SK-N-MC (cell line): ENCODE measurements at regions not wholly inside any gene's neighbourhood (a gene's known extent, or its start where the extent isn't known, plus 50 kb on each side); places are given as distances from the start of the nearest gene placed in this dataset.

Experiments
- DNase-seq: peaks from one replicate; pipeline ENCODE4 v3.0.0-alpha.2; 2011; ENCODE audit warnings: low read depth, low spot score
- H3K27ac ChIP-seq: fragments of 200-600 bp; sonication (generic); 2 replicates; pipeline ENCODE4 v1.5.1; 2016; ENCODE audit warnings: mixed run types
- H3K36me3 ChIP-seq: fragments of 200-600 bp; sonication (generic); 2 replicates; pipeline ENCODE4 v1.6.1; 2017; ENCODE audit warnings: antibody characterized with exemption, low read length, mixed read lengths; ENCODE audit not compliant: insufficient read depth
- H3K4me3 ChIP-seq: fragments of 200-600 bp; sonication (generic); 2 replicates; pipeline ENCODE4 v1.5.1; 2016
- H3K9ac ChIP-seq: fragments of 200-600 bp; sonication (generic); 2 replicates; pipeline ENCODE4 v1.8.0; 2017; ENCODE audit warnings: mixed run types, mixed read lengths; ENCODE audit not compliant: insufficient read length
- H3K9me3 ChIP-seq: fragments of 200-600 bp; sonication (generic); 2 replicates; pipeline ENCODE4 v1.6.1; 2017; ENCODE audit warnings: low read depth, mild to moderate bottlenecking, antibody characterized with exemption, low read length, moderate library complexity, mixed read lengths
- EZH2 ChIP-seq: fragments of 200-600 bp; sonication (generic); IDR thresholded peaks from one replicate; pipeline ENCODE4 v1.6.1; 2017; ENCODE audit warnings: antibody characterized with exemption
- FOXP2 ChIP-seq: optimal IDR thresholded peaks from 2 replicates; pipeline ENCODE3; 2011; ENCODE audit warnings: mild to moderate bottlenecking, moderate library complexity; ENCODE audit not compliant: insufficient read depth; ENCODE audit errors: extremely low read length, control extremely low read depth
- POLR2AphosphoS5 ChIP-seq: IDR thresholded peaks from 2 replicates; pipeline ENCODE4 v1.6.1; 2012; ENCODE audit warnings: mild to moderate bottlenecking, low read depth, low read length, borderline replicate concordance

DNA sequence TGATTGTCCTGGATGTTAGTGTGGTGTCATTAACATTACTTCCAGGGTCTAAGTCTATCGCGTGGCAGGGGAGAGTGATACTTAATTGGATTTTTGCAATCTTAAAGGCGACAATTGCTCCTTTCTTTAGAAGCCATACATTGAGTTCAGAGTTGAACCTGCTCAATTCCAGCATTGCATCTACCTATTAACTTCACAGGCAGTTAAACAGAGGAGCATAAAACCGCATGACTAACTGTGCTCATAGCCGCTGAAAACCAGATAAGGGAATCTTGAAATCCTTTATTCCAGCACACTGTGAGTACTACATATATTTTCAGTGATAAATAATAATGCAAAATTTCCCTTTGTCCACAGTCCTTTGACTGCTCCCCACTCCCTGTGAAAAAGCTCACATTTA is 255.3 kb downstream of the STK31 start:
- no peak overlapping the region for H3K27ac ChIP-seq
- no peak overlapping the region for H3K4me3 ChIP-seq
- no peaks in the 10 kb centered on the region for H3K9me3 ChIP-seq
- no peak for DNase-seq
- H3K9ac ChIP-seq: no peak overlapping the region
- H3K36me3 ChIP-seq: no peaks in the 10 kb centered on the region
- TF ChIP-seq FOXP2 (no peak), EZH2 (no peak), POLR2AphosphoS5 (no peak)

DNA sequence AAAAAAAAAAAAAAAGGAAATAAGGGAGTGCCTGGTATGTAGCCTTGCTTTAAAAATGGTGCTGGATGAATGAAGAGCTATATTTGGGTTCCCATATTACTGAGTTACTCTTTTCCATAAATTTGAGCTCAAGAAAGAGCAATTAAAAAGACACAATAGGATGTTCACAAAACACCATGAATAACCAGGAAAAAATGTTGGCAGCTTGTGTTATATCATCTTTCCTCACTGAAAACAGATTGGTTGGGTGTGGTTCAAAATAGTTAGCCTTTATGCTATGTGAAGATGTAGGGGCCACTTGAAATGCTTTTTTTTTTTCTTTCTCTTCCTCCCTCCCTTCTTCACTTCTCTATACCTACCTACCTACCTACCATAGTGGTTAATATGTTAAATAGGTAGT is 256.9 kb downstream of the STK31 start:
- no peak for DNase-seq
- no peaks in the 10 kb centered on the region for H3K9me3 ChIP-seq
- H3K9ac ChIP-seq: no peak overlapping the region
- H3K4me3 ChIP-seq: no peak overlapping the region
- no peaks in the 10 kb centered on the region for H3K36me3 ChIP-seq
- TF ChIP-seq EZH2: no peak
- TF ChIP-seq POLR2AphosphoS5: no peak
- TF ChIP-seq FOXP2: no peak
- H3K27ac ChIP-seq: no peak overlapping the region

DNA sequence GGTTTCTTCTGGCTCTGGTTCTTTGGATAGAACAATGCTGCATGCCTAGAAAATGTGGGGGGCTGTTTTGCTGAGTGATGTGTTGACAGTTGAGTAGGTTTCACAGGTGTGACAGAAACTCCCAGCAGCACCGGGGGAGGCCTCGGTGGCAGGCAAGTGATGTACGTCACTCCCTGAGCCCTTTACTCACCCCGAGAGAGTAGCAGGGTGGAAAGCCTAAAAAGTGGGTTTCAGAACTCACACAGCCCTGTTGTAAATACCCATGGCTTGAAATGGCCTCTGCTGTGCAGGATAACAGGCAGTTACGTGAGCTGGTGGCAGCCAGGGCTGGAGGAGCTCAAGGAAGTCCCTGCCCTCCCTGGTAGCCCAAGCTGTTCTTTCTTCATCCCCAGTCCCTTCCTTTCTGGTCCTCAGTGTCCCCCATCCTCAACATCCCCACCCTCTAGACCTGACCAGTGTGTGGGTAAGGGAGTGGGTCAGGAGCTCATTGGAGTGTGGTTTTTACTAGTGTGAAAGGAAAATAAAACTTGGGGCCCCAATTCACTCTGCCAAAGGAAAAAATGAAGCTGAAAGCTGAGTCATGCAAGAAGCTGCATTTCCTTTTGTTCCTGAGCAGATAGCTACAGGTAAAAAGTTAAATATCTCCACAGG is 258.1 kb downstream of the STK31 start:
- H3K9ac ChIP-seq: no peak overlapping the region
- TF ChIP-seq FOXP2 (no peak), EZH2 (no peak), POLR2AphosphoS5 (no peak)
- H3K36me3 ChIP-seq: no peaks in the 10 kb centered on the region
- DNase-seq: no peak
- no peaks in the 10 kb centered on the region for H3K9me3 ChIP-seq
- H3K4me3 ChIP-seq: no peak overlapping the region
- no peak overlapping the region for H3K27ac ChIP-seq

DNA sequence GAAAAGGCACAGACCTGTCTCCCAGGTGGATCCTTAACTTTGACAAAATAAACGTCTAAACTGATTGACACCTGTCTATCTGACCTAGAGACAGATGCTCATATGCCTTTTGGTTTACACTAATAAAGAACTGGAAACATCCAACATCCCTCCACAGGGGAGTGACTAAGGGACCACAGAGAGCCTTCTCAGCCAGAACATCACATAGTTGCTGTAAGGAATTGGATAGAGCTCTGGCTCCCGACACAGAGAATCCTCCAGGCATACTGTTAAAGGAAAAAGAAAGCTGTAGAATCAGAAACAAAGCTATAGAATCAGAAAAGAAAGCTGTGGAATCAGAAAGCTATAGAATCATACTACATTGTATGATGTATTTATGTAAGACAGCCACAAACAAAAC is 258.8 kb downstream of the STK31 start:
- no peak for DNase-seq
- no peak overlapping the region for H3K27ac ChIP-seq
- no peak for TF ChIP-seq FOXP2
- TF ChIP-seq POLR2AphosphoS5: no peak
- TF ChIP-seq EZH2: no peak
- no peak overlapping the region for H3K4me3 ChIP-seq
- no peak overlapping the region for H3K9ac ChIP-seq
- H3K36me3 ChIP-seq: no peaks in the 10 kb centered on the region
- no peaks in the 10 kb centered on the region for H3K9me3 ChIP-seq

DNA sequence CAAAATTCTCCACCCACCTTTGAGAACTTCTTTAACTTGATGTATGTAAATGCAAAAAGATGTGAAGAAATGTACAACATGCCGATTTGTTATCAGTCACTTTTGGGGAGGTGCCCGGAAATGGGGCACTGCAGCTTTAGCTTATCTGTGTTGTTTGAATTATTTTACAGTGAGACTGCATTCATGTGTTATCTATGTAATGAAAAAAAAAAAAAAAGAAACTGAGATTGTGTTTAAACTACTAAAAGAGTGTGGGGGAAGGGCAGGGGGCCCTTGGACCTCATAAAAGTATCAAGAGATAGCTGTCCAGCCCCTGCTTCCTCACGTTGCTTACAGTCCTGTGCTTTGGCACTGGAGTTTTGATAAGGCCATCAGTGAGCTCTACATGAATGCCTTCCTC is 259.4 kb downstream of the STK31 start:
- Histone ChIP-seq H3K27ac (no peak overlapping the region), H3K4me3 (no peak overlapping the region), H3K36me3 (no peaks in the 10 kb centered on the region), H3K9ac (no peak overlapping the region), H3K9me3 (no peaks in the 10 kb centered on the region)
- DNase-seq: no peak
- TF ChIP-seq EZH2: no peak
- no peak for TF ChIP-seq POLR2AphosphoS5
- no peak for TF ChIP-seq FOXP2

DNA sequence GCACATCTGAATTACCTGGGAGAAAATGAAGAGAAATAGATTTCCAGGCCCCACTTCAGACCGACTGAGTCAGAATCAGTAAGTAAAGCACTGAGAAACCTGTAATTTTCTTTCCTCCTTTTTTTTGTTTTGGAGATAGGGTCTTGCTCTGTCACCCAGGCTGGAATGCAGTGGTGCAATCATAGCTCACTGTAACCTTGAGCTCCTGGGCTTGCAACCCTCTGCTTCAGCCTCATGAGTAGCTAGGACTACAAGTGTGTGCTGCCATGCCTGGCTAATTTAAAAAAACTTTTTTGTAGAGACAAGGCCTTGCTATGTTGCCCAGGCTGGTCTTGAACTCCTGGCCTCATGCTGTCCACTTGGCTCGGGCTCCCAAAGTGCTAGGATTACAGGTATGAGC is 260.2 kb downstream of the STK31 start:
- TF ChIP-seq EZH2: no peak
- TF ChIP-seq POLR2AphosphoS5: no peak
- no peak for TF ChIP-seq FOXP2

DNA sequence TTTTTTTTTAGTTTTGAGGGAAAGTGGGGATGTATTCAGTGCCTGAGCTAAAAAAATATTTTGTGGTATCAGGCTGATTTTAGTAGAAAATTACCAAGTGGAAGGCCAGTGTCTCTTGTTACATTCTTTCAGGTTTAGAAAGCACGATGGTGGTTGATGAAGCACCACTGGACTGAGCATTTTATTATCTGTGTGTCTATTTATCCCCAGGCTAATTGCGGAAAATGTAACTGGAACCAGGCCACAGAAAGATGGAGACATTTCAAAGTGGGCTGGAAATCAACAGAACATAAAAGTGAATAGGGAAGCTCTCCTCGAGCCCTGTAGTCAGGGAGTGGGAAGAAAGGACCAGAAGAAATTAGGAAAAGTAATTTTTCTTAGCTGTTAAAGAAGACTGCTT is 261.0 kb downstream of the STK31 start:
- no peak for TF ChIP-seq POLR2AphosphoS5
- no peak for TF ChIP-seq EZH2
- TF ChIP-seq FOXP2: no peak
- Histone ChIP-seq H3K36me3 (no peaks in the 10 kb centered on the region), H3K9ac (no peak overlapping the region), H3K27ac (no peak overlapping the region), H3K4me3 (no peak overlapping the region), H3K9me3 (no peaks in the 10 kb centered on the region)
- DNase-seq: no peak

More for the DNA sequence above, 260.2 kb downstream of the STK31 start:
- Histone ChIP-seq H3K9ac (no peak overlapping the region), H3K9me3 (no peaks in the 10 kb centered on the region), H3K4me3 (no peak overlapping the region), H3K27ac (no peak overlapping the region), H3K36me3 (no peaks in the 10 kb centered on the region)
- no peak for DNase-seq

DNA sequence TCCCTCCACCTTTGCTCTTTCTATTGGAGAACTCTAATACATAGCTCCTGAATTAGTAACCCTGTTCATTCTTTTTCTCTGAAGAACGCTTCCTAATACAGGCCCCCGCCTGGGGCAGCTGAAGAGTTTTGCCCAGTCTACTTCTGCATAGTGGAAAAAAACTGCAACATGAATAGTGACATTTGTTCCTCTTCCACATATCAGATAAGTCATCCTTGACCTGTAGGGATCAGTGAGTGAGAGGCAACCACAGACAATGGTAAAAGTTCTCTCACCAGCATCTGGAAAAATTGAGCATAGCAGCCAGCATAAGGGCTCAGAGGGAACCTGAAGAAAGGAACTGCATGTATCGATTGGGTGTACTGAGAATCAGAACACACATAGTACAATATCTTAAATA is 262.0 kb downstream of the STK31 start:
- TF ChIP-seq POLR2AphosphoS5 (no peak), FOXP2 (no peak), EZH2 (no peak)

DNA sequence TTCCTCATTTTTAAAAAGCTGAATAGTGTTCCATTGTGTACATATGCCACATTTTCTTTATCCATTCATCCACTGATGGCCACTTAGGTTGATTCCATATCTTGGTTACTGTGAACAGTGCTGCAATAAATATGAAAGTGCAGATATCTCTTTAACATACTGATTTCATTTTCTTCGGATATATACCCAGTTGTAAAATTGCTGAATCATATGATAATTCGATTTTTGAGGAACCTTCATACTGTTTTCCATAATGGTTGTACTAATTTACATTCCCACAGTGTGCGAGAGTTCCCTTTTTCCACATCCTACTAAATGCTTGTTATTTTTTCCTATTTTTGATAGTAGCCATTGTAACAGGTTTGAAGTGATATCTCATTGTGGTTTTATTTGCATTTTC is 263.2 kb downstream of the STK31 start:
- no peak overlapping the region for H3K4me3 ChIP-seq
- TF ChIP-seq EZH2 (no peak), POLR2AphosphoS5 (no peak), FOXP2 (no peak)
- no peak overlapping the region for H3K9ac ChIP-seq
- no peaks in the 10 kb centered on the region for H3K9me3 ChIP-seq
- DNase-seq: no peak
- H3K36me3 ChIP-seq: no peaks in the 10 kb centered on the region
- no peak overlapping the region for H3K27ac ChIP-seq

More for the DNA sequence above, 262.0 kb downstream of the STK31 start:
- DNase-seq: no peak
- Histone ChIP-seq H3K36me3 (no peaks in the 10 kb centered on the region), H3K9ac (no peak overlapping the region), H3K27ac (no peak overlapping the region), H3K4me3 (no peak overlapping the region), H3K9me3 (no peaks in the 10 kb centered on the region)
